Small intestine (tissue), 7 donors: ENCODE measurements at regions not wholly inside any gene's neighbourhood (a gene's known extent, or its start where the extent isn't known, plus 50 kb on each side); places are given as distances from the start of the nearest gene placed in this dataset.
"Not testable (repeated sequence)": the region's sequence is repeated elsewhere in the genome, so short reads cannot be mapped to it uniquely, and the experiment has no call there.

ENCODE experiments used
- DNase-seq, 2 donors: peaks; one replicate each; pipeline versions ENCODE4 v3.0.0 to v3.0.0-alpha.2; 2013
- FAIRE-seq: peaks from 2 replicates; lab custom pipeline; 2012; peaks lifted over from hg19 to GRCh38; lab: Jason Lieb, UNC
- H3K27ac ChIP-seq, 3 donors: one replicate each; pipeline ENCODE4 v1.5.1; 2013; ENCODE audit warnings: low read length in 2 of 3, mild to moderate bottlenecking in 2 of 3, control low read depth in 1 of 3, inconsistent platforms in 1 of 3, low read depth in 1 of 3, moderate library complexity in 1 of 3
- H3K27me3 ChIP-seq, 3 donors: one replicate each; pipeline ENCODE4 v1.6.1; 2013; ENCODE audit warnings: low read length in 3 of 3, inconsistent platforms in 1 of 3; ENCODE audit not compliant: control insufficient read depth in 3 of 3, insufficient read depth in 3 of 3
- H3K36me3 ChIP-seq, 3 donors: one replicate each; pipeline ENCODE4 v1.6.1; 2013; ENCODE audit warnings: low read length in 3 of 3, inconsistent platforms in 1 of 3, low read depth in 1 of 3, mild to moderate bottlenecking in 1 of 3, moderate library complexity in 1 of 3; ENCODE audit not compliant: control insufficient read depth in 3 of 3, insufficient read depth in 2 of 3
- H3K4me1 ChIP-seq, 3 donors: one replicate each; pipeline ENCODE4 v1.6.1; 2013; ENCODE audit warnings: low read length in 2 of 3, inconsistent platforms in 1 of 3, low read depth in 1 of 3, mild to moderate bottlenecking in 1 of 3, moderate library complexity in 1 of 3; ENCODE audit not compliant: control insufficient read depth in 3 of 3, insufficient read depth in 2 of 3
- H3K4me3 ChIP-seq, 3 donors: one replicate each; pipeline ENCODE4 v1.5.1; 2013; ENCODE audit warnings: low read length in 3 of 3, control low read depth in 1 of 3, inconsistent platforms in 1 of 3, low read depth in 1 of 3, mild to moderate bottlenecking in 1 of 3, moderate library complexity in 1 of 3
- H3K9me3 ChIP-seq, 2 donors: one replicate each; pipeline ENCODE4 v1.6.1; 2013; ENCODE audit warnings: low read depth in 1 of 2, low read length in 1 of 2; ENCODE audit not compliant: control insufficient read depth in 2 of 2, insufficient read depth in 1 of 2
- WGBS, 3 donors: extraction: QIAGEN DNeasy Blood & Tissue Kit; methylation state at CpG; one replicate each; pipeline ENCODE4 v1.1.7; 2013; 5-methylcytosine and 5-hydroxymethylcytosine counted together
- donor health status: healthy with polysubstance abuse.
- donor health status: control.
- donor health status: control.
- donor health status: Bipolar disorder and iron deficiency.
- donor health status: healthy.

DNA sequence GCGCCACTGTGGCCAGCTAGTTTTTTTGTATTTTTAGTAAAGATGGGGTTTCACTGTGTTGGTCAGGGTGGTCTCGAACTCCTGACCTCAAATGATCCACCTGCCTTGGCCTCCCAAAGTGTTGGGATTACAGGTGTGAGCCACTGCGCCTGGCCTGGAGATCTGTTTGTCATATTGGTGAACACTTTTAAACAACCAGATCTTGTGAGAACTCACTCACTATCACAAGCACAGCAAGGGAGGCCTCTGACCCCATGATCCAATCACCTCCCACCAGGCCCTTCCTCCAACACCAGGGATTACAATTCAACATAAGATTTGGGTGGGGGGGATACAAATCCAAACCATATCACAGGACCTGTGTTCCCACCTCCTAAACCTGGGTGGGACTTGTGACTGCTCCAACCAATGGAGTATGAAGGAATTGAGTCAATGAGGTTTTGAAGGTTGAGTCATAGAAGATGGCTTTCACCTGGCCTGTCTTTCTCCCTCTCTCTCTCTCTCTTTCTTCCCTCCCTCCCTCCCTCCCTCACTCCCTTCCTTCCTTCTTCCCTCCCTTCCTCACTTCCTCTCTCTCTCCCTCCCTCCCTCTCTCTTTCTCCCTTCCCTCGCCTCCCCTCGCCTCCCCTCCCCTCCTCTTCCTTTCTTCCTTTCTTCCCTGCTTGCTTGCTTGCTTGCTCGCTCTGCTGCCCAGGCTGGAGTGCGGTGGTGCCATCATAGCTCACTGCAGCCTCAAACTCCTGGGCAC is 50.1 kb upstream of the ADGRL1 start:
- H3K27ac ChIP-seq, H3K27me3 ChIP-seq, H3K9me3 ChIP-seq, H3K4me3 ChIP-seq, FAIRE-seq, DNase-seq, H3K4me1 ChIP-seq, H3K36me3 ChIP-seq: not testable (repeated sequence)
- 82 to 94% (median 87%) methylated on average over 7 of the region's 7 CpGs for WGBS, 3 donors
